ENCODE measurements at regions not wholly inside any gene's neighbourhood (a gene's known extent, or its start where the extent isn't known, plus 50 kb on each side); places are given as distances from the start of the nearest gene placed in this dataset.

- Histone ChIP-seq H3K27ac (no peak overlapping the region), H3K4me1 (no peaks in the 10 kb centered on the region), H3K9me3 (no peaks in the 10 kb centered on the region), H3K4me2 (no peak overlapping the region), H3K4me3 (no peak overlapping the region)
- no peak for FAIRE-seq
- TF ChIP-seq MAFK (IDR thresholded peaks at IDR 0.05; ENCODE audit: partially characterized antibody) (peak; percentile 18), HOXB13 (CRISPR knock-in tag; IDR thresholded peaks at IDR 0.05; ENCODE audit: low read depth) (no peak)
- POLR2A ChIA-PET: no interaction called here
- CTCF ChIA-PET: no interaction called here
- DNase-seq (ENCODE audit: low read depth in 1 of 2, low spot score in 1 of 2): no peak
- no peak for ATAC-seq
These were observed 422.6 kb upstream of the CD180 start for GRCh38 chr5:67619235-67619634.

GRCh38 chr5:67617051-67617450, 420.5 kb upstream of the CD180 start:
- no peak overlapping the region for H3K4me3 ChIP-seq
- WGBS (ENCODE audit: missing lambda C conversion rate): 42% methylated on average over 3 of the region's 3 CpGs
- no peak for FAIRE-seq
- H3K4me2 ChIP-seq: no peak overlapping the region
- H3K4me1 ChIP-seq: no peaks in the 10 kb centered on the region
- no peak for DNase-seq (ENCODE audit: low read depth in 1 of 2, low spot score in 1 of 2)
- CTCF ChIA-PET: no interaction called here
- H3K9me3 ChIP-seq: no peaks in the 10 kb centered on the region
- TF ChIP-seq CEBPB (IDR thresholded peaks at IDR 0.05) (no peak), BCL3 (IDR thresholded peaks at IDR 0.05) (no peak), ZNF302 (CRISPR knock-in tag; IDR thresholded peaks at IDR 0.05) (no peak), JUN (IDR thresholded peaks at IDR 0.05) (no peak), CHD4 (IDR thresholded peaks at IDR 0.05; ENCODE audit: borderline replicate concordance) (no peak), CTCF (IDR thresholded peaks at IDR 0.05) (no peak), ZC3H11A (IDR thresholded peaks at IDR 0.05) (no peak), ESRRA (IDR thresholded peaks at IDR 0.05; ENCODE audit: borderline replicate concordance, low read length) (no peak), RCOR1 (IDR thresholded peaks at IDR 0.05; ENCODE audit: low read depth, low read length) (no peak), ELK1 (IDR thresholded peaks at IDR 0.05; ENCODE audit: low read depth, low read length) (no peak), BHLHE40 (IDR thresholded peaks at IDR 0.05; ENCODE audit: low read depth, low read length) (no peak), REST (IDR thresholded peaks at IDR 0.05) (no peak), TFCP2L1 (CRISPR knock-in tag; IDR thresholded peaks at IDR 0.05) (no peak), NFE2L2 (conservative IDR thresholded peaks at IDR 0.05; ENCODE audit: low read length) (no peak), KDM5A (IDR thresholded peaks at IDR 0.05) (no peak), KDM1A (IDR thresholded peaks at IDR 0.05; ENCODE audit: low read depth) (no peak), RARB (CRISPR knock-in tag; IDR thresholded peaks at IDR 0.05) (no peak)
- TF ChIP-seq, protein P1, sequence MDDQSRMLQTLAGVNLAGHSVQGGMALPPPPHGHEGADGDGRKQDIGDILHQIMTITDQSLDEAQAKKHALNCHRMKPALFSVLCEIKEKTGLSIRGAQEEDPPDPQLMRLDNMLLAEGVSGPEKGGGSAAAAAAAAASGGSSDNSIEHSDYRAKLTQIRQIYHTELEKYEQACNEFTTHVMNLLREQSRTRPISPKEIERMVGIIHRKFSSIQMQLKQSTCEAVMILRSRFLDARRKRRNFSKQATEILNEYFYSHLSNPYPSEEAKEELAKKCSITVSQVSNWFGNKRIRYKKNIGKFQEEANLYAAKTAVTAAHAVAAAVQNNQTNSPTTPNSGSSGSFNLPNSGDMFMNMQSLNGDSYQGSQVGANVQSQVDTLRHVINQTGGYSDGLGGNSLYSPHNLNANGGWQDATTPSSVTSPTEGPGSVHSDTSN (IDR thresholded peaks at IDR 0.05): no peak
- TF ChIP-seq, protein P2, sequence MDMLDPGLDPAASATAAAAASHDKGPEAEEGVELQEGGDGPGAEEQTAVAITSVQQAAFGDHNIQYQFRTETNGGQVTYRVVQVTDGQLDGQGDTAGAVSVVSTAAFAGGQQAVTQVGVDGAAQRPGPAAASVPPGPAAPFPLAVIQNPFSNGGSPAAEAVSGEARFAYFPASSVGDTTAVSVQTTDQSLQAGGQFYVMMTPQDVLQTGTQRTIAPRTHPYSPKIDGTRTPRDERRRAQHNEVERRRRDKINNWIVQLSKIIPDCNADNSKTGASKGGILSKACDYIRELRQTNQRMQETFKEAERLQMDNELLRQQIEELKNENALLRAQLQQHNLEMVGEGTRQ (IDR thresholded peaks at IDR 0.05): no peak
- no peak for ATAC-seq
- POLR2A ChIA-PET: no interaction called here
- no peak overlapping the region for H3K27ac ChIP-seq
